ENCODE measurements at regions not wholly inside any gene's neighbourhood (a gene's known extent, or its start where the extent isn't known, plus 50 kb on each side); places are given as distances from the start of the nearest gene placed in this dataset.

DNA sequence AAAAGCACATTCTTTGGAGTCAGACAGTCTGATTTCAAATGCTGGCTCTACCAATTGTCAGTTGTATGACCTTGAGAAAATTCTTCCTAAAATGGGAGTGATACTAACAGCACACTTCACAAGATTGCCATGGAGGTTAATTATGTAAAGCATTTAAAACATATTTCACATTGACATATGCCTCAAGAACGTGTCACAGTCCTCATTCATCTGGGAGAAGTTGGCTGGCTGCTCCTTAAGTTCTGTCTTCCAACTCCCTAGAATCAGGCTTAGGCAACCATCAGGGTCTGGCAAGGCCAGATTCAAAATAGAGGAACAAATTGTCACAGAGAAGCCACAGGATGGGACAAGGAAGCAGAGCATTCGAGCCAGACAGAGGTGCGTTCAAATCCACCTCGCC is 228.0 kb upstream of the RND3 start:
- H3K36me3 ChIP-seq (ENCODE audit: control insufficient read depth in 1 of 2, insufficient read depth in 2 of 2, low read length in 2 of 2): no peaks in the 10 kb centered on the region
- ChIA-PET POLR2A (no interaction called here), CTCF (no interaction called here), RAD21 (ENCODE audit: low non-redundant PET in 1 of 2, low total read pairs in 2 of 2, uncharacterized antibody in 2 of 2, unreplicated experiment in 2 of 2) (no interaction called here)
- intact Hi-C loops (cut with micrococcal nuclease): no loop called here
- DNase-seq (ENCODE audit: low read depth, low spot score) (no peak), ATAC-seq (no peak)
- no peak overlapping the region for H3K4me2 ChIP-seq (ENCODE audit: low read length)
- no peak overlapping the region for H3K27ac ChIP-seq (ENCODE audit: low read depth, low read length)
- H3K79me2 ChIP-seq (ENCODE audit: insufficient read depth, low read length): no peaks in the 10 kb centered on the region
- TF ChIP-seq, protein P1, sequence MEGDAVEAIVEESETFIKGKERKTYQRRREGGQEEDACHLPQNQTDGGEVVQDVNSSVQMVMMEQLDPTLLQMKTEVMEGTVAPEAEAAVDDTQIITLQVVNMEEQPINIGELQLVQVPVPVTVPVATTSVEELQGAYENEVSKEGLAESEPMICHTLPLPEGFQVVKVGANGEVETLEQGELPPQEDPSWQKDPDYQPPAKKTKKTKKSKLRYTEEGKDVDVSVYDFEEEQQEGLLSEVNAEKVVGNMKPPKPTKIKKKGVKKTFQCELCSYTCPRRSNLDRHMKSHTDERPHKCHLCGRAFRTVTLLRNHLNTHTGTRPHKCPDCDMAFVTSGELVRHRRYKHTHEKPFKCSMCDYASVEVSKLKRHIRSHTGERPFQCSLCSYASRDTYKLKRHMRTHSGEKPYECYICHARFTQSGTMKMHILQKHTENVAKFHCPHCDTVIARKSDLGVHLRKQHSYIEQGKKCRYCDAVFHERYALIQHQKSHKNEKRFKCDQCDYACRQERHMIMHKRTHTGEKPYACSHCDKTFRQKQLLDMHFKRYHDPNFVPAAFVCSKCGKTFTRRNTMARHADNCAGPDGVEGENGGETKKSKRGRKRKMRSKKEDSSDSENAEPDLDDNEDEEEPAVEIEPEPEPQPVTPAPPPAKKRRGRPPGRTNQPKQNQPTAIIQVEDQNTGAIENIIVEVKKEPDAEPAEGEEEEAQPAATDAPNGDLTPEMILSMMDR (IDR thresholded peaks at IDR 0.05 in 2 of 3, conservative IDR thresholded peaks at IDR 0.05 in 1 of 3; ENCODE audit: borderline replicate concordance in 1 of 3, insufficient read depth in 1 of 3, low read depth in 2 of 3, low read length in 2 of 3): no peak
- no peak for TF ChIP-seq TCF7L2 (IDR thresholded peaks at IDR 0.05; ENCODE audit: borderline replicate concordance, extremely low read depth, insufficient read depth, insufficient read length)
- TF ChIP-seq, protein P2, sequence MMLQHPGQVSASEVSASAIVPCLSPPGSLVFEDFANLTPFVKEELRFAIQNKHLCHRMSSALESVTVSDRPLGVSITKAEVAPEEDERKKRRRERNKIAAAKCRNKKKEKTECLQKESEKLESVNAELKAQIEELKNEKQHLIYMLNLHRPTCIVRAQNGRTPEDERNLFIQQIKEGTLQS (IDR thresholded peaks at IDR 0.05): no peak
- TF ChIP-seq, protein P3, sequence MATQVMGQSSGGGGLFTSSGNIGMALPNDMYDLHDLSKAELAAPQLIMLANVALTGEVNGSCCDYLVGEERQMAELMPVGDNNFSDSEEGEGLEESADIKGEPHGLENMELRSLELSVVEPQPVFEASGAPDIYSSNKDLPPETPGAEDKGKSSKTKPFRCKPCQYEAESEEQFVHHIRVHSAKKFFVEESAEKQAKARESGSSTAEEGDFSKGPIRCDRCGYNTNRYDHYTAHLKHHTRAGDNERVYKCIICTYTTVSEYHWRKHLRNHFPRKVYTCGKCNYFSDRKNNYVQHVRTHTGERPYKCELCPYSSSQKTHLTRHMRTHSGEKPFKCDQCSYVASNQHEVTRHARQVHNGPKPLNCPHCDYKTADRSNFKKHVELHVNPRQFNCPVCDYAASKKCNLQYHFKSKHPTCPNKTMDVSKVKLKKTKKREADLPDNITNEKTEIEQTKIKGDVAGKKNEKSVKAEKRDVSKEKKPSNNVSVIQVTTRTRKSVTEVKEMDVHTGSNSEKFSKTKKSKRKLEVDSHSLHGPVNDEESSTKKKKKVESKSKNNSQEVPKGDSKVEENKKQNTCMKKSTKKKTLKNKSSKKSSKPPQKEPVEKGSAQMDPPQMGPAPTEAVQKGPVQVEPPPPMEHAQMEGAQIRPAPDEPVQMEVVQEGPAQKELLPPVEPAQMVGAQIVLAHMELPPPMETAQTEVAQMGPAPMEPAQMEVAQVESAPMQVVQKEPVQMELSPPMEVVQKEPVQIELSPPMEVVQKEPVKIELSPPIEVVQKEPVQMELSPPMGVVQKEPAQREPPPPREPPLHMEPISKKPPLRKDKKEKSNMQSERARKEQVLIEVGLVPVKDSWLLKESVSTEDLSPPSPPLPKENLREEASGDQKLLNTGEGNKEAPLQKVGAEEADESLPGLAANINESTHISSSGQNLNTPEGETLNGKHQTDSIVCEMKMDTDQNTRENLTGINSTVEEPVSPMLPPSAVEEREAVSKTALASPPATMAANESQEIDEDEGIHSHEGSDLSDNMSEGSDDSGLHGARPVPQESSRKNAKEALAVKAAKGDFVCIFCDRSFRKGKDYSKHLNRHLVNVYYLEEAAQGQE (IDR thresholded peaks at IDR 0.05; ENCODE audit: low read depth): no peak
- TF ChIP-seq ELF1 (IDR thresholded peaks at IDR 0.05; ENCODE audit: borderline replicate concordance, low read depth): no peak
- no peak for TF ChIP-seq SRF (IDR thresholded peaks at IDR 0.05; ENCODE audit: low read depth)
- TF ChIP-seq YY1 (IDR thresholded peaks at IDR 0.05; ENCODE audit: extremely low read depth, insufficient replicate concordance, low read depth, low read length): no peak
- TF ChIP-seq, protein P4, sequence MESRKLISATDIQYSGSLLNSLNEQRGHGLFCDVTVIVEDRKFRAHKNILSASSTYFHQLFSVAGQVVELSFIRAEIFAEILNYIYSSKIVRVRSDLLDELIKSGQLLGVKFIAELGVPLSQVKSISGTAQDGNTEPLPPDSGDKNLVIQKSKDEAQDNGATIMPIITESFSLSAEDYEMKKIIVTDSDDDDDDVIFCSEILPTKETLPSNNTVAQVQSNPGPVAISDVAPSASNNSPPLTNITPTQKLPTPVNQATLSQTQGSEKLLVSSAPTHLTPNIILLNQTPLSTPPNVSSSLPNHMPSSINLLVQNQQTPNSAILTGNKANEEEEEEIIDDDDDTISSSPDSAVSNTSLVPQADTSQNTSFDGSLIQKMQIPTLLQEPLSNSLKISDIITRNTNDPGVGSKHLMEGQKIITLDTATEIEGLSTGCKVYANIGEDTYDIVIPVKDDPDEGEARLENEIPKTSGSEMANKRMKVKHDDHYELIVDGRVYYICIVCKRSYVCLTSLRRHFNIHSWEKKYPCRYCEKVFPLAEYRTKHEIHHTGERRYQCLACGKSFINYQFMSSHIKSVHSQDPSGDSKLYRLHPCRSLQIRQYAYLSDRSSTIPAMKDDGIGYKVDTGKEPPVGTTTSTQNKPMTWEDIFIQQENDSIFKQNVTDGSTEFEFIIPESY (IDR thresholded peaks at IDR 0.05; ENCODE audit: extremely low read depth, insufficient replicate concordance, low read length): no peak
- TF ChIP-seq EGR1 (IDR thresholded peaks at IDR 0.05; ENCODE audit: low read depth): no peak
- TF ChIP-seq ZFX (IDR thresholded peaks at IDR 0.05): no peak
- TF ChIP-seq CBX3 (IDR thresholded peaks at IDR 0.05; ENCODE audit: low read depth): no peak
- no peak for TF ChIP-seq RAD21 (IDR thresholded peaks at IDR 0.05; ENCODE audit: low read depth)
- no peak overlapping the region for H3K9ac ChIP-seq (ENCODE audit: low read length)
- H2AFZ ChIP-seq (ENCODE audit: low read depth, low read length, poor library complexity, severe bottlenecking): no peak overlapping the region
- H4K20me1 ChIP-seq (ENCODE audit: insufficient read depth): no peaks in the 10 kb centered on the region
- H3K27me3 ChIP-seq (ENCODE audit: insufficient read depth, low read length): no peaks in the 10 kb centered on the region
- H3K9me3 ChIP-seq (ENCODE audit: control insufficient read depth in 1 of 2, insufficient read depth in 1 of 2, low read depth in 1 of 2, low read length in 2 of 2): no peaks in the 10 kb centered on the region
- H3K4me3 ChIP-seq (replicated peaks in 1 of 2; ENCODE audit: low read depth in 1 of 2, low read length in 2 of 2): no peak overlapping the region
- no peaks in the 10 kb centered on the region for H3K9me2 ChIP-seq (ENCODE audit: insufficient read depth)
- BruUV-seq (replicated peaks): no TSS peak
- no peaks in the 10 kb centered on the region for H3K4me1 ChIP-seq (ENCODE audit: control insufficient read depth in 1 of 2, insufficient read depth in 2 of 2, low read length in 2 of 2)
